Keratinocyte (primary cell): ENCODE measurements at regions not wholly inside any gene's neighbourhood (a gene's known extent, or its start where the extent isn't known, plus 50 kb on each side); places are given as distances from the start of the nearest gene placed in this dataset.

Source experiments
- DNase-seq: peaks from one replicate; pipeline ENCODE4 v3.0.0-alpha.2; 2011; ENCODE audit warnings: low read depth, missing footprints, low spot score
- FAIRE-seq: peaks from 2 replicates; lab custom pipeline; 2011; peaks lifted over from hg19 to GRCh38; lab: Jason Lieb, UNC
- H2AFZ ChIP-seq: 2 replicates; pipeline ENCODE4 v1.6.0; 2012; ENCODE audit warnings: low read length, control low read depth, inconsistent platforms; ENCODE audit not compliant: control insufficient read depth
- H3K27ac ChIP-seq: 2 replicates; pipeline ENCODE4 v1.5.1; 2011; ENCODE audit warnings: low read length; ENCODE audit not compliant: control insufficient read depth, insufficient read depth
- H3K27me3 ChIP-seq: 3 replicates; pipeline ENCODE4 v1.6.0; 2011; ENCODE audit warnings: low read length; ENCODE audit not compliant: control insufficient read depth, insufficient read depth; ENCODE audit errors: extremely low read depth
- H3K36me3 ChIP-seq, 2 experiments: 2 replicates in 1 of 2; 3 replicates in 1 of 2; pipeline ENCODE4 v1.5.1; 2011; ENCODE audit warnings: low read length in 2 of 2, mild to moderate bottlenecking in 1 of 2; ENCODE audit not compliant: control insufficient read depth in 2 of 2, insufficient read depth in 2 of 2; ENCODE audit errors: extremely low read depth in 1 of 2
- H3K4me1 ChIP-seq: 3 replicates; pipeline ENCODE4 v1.5.1; 2011; ENCODE audit warnings: low read length; ENCODE audit not compliant: control insufficient read depth, insufficient read depth; ENCODE audit errors: extremely low read depth
- H3K4me2 ChIP-seq: 3 replicates; pipeline ENCODE4 v1.6.0; 2011; ENCODE audit warnings: low read depth, low read length; ENCODE audit not compliant: control insufficient read depth, insufficient read depth; ENCODE audit errors: extremely low read depth
- H3K4me3 ChIP-seq, 3 experiments: fragments of 200-600 bp in 1 of 3; sonication (generic) in 1 of 3; 2 replicates in 2 of 3; 3 replicates in 1 of 3; pipeline ENCODE4 v1.5.1; 2011 to 2016; ENCODE audit warnings: low read length in 3 of 3, mild to moderate bottlenecking in 3 of 3, control low read depth in 2 of 3, inconsistent platforms in 1 of 3, low read depth in 1 of 3, mixed read lengths in 1 of 3, mixed run types in 1 of 3, moderate library complexity in 1 of 3; ENCODE audit not compliant: control insufficient read depth in 2 of 3, insufficient read depth in 2 of 3; ENCODE audit errors: extremely low read depth in 1 of 3
- H3K79me2 ChIP-seq: 2 replicates; pipeline ENCODE4 v1.6.0; 2012; ENCODE audit warnings: low read length; ENCODE audit not compliant: control insufficient read depth, insufficient read depth
- H3K9ac ChIP-seq: 3 replicates; pipeline ENCODE4 v1.6.0; 2011; ENCODE audit warnings: low read length; ENCODE audit not compliant: control insufficient read depth, insufficient read depth; ENCODE audit errors: extremely low read depth
- H3K9me1 ChIP-seq: 3 replicates; pipeline ENCODE4 v1.6.0; 2011; ENCODE audit warnings: low read length; ENCODE audit not compliant: control insufficient read depth, insufficient read depth; ENCODE audit errors: extremely low read depth
- H3K9me3 ChIP-seq: 2 replicates; pipeline ENCODE4 v1.5.1; 2012; ENCODE audit warnings: low read depth, low read length; ENCODE audit not compliant: control insufficient read depth
- H4K20me1 ChIP-seq: 3 replicates; pipeline ENCODE4 v1.6.0; 2011; ENCODE audit warnings: low read length; ENCODE audit not compliant: control insufficient read depth, insufficient read depth; ENCODE audit errors: extremely low read depth
- EZH2 ChIP-seq: IDR thresholded peaks from one replicate; pipeline ENCODE4 v1.6.1; 2012; ENCODE audit warnings: inconsistent platforms, mild to moderate bottlenecking, low read length, moderate library complexity
- dilution Hi-C: fragments of 300-500 bp; cut with MboI; formaldehyde crosslinking; loops from one replicate; pipeline ENCODE4 v1.7.0; 2020; ENCODE audit warnings: low sequenced_read_pairs; ENCODE audit not compliant: extremely low pct_ligation_motif_present
- TF ChIP-seq, protein P1 (sequence below), 3 experiments: IDR thresholded peaks in 1 of 3; conservative IDR thresholded peaks in 1 of 3; optimal IDR thresholded peaks in 1 of 3; 2 replicates in 2 of 3; 3 replicates in 1 of 3; pipeline versions ENCODE3 to v1.5.1; 2011; ENCODE audit warnings: low read length in 3 of 3, mild to moderate bottlenecking in 3 of 3, moderate library complexity in 2 of 3, control low read depth in 1 of 3, inconsistent platforms in 1 of 3; ENCODE audit not compliant: insufficient read depth in 2 of 3; ENCODE audit errors: extremely low read depth in 1 of 3

DNA sequence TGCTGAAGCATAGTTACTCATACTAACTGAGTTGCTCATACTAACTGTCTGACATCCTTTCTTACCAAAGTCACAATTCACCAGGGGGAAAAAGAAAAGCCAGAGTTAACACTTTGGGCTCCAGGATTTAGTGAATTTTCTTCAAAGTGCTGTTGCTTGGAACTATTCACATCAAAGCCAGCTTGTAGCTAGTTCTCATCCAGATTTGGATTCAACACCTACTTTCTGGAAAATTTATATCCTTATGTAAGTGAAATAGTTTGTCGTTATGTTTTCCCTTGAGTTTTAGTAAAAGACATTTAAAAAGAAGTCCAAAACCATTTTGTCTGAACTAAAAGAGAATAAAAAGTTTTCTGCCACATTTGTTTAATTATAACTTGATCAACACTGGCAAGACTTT is 264.6 kb downstream of the BRINP2 start:
- no peak for FAIRE-seq
- Histone ChIP-seq H3K4me1 (no peaks in the 10 kb centered on the region), H3K9me1 (no peaks in the 10 kb centered on the region), H3K27ac (no peak overlapping the region), H3K9ac (no peak overlapping the region), H2AFZ (no peak overlapping the region), H3K9me3 (no peaks in the 10 kb centered on the region), H4K20me1 (no peaks in the 10 kb centered on the region), H3K36me3 (no peaks in the 10 kb centered on the region), H3K79me2 (no peaks in the 10 kb centered on the region), H3K4me3 (no peak overlapping the region), H3K4me2 (no peak overlapping the region), H3K27me3 (no peaks in the 10 kb centered on the region)
- no peak for DNase-seq
- dilution Hi-C loops: no loop called here
- TF ChIP-seq, protein P1, sequence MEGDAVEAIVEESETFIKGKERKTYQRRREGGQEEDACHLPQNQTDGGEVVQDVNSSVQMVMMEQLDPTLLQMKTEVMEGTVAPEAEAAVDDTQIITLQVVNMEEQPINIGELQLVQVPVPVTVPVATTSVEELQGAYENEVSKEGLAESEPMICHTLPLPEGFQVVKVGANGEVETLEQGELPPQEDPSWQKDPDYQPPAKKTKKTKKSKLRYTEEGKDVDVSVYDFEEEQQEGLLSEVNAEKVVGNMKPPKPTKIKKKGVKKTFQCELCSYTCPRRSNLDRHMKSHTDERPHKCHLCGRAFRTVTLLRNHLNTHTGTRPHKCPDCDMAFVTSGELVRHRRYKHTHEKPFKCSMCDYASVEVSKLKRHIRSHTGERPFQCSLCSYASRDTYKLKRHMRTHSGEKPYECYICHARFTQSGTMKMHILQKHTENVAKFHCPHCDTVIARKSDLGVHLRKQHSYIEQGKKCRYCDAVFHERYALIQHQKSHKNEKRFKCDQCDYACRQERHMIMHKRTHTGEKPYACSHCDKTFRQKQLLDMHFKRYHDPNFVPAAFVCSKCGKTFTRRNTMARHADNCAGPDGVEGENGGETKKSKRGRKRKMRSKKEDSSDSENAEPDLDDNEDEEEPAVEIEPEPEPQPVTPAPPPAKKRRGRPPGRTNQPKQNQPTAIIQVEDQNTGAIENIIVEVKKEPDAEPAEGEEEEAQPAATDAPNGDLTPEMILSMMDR (optimal IDR thresholded peaks at IDR 0.05 in 1 of 3, IDR thresholded peaks at IDR 0.05 in 1 of 3, conservative IDR thresholded peaks at IDR 0.05 in 1 of 3; ENCODE audit: extremely low read depth in 1 of 3, insufficient read depth in 2 of 3, low read length in 3 of 3): no peak

DNA sequence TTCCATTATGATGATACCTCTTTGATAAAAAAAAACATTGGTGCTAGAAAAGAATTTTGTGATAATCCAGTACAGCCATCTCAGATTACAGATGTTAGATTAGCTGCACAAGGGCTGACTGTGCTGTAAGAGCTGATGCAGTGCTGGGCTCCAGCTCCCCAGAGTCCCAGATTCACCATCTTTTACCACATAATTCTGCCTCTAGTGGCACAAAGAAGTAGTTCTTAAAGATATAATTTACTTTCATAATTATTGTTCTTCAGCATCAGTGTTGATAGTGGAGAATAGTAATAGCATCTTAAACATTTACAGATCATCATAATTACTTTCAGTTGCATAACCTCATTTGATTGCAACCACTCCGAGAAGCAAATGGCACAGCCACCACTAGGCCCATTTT is 262.1 kb downstream of the BRINP2 start:
- no peak overlapping the region for H3K4me3 ChIP-seq
- H2AFZ ChIP-seq: no peak overlapping the region
- dilution Hi-C loops: no loop called here
- H3K9ac ChIP-seq: no peak overlapping the region
- no peaks in the 10 kb centered on the region for H4K20me1 ChIP-seq
- no peak for DNase-seq
- H3K4me1 ChIP-seq: no peaks in the 10 kb centered on the region
- no peak overlapping the region for H3K4me2 ChIP-seq
- no peak for FAIRE-seq
- no peak overlapping the region for H3K27ac ChIP-seq
- no peaks in the 10 kb centered on the region for H3K27me3 ChIP-seq
- no peaks in the 10 kb centered on the region for H3K36me3 ChIP-seq
- TF ChIP-seq, protein P1 (optimal IDR thresholded peaks at IDR 0.05 in 1 of 3, IDR thresholded peaks at IDR 0.05 in 1 of 3, conservative IDR thresholded peaks at IDR 0.05 in 1 of 3; ENCODE audit: extremely low read depth in 1 of 3, insufficient read depth in 2 of 3, low read length in 3 of 3): peak; percentile 12 to 28 (median 17)
- no peak for TF ChIP-seq EZH2
- H3K9me1 ChIP-seq: no peaks in the 10 kb centered on the region
- no peaks in the 10 kb centered on the region for H3K79me2 ChIP-seq
- H3K9me3 ChIP-seq: no peaks in the 10 kb centered on the region
